H1 (cell line): ENCODE measurements at regions not wholly inside any gene's neighbourhood (a gene's known extent, or its start where the extent isn't known, plus 50 kb on each side); places are given as distances from the start of the nearest gene placed in this dataset.

Experiments used
- CHD2 ChIP-seq: IDR thresholded peaks from 2 replicates; pipeline ENCODE4 v1.6.1; 2012; ENCODE audit warnings: low read length, improper control_type of control experiment
- HDAC2 ChIP-seq, 2 experiments: fragments of 300-600 bp in 1 of 2; sonication (generic) in 1 of 2; IDR thresholded peaks; 2 replicates each; pipeline ENCODE4 v1.6.1; 2011 to 2012; ENCODE audit warnings: low read depth in 2 of 2, low read length in 2 of 2, mild to moderate bottlenecking in 2 of 2, moderate library complexity in 2 of 2, borderline replicate concordance in 1 of 2, inconsistent platforms in 1 of 2
- POLR2A ChIP-seq, 2 experiments: IDR thresholded peaks; 1 replicate in 1 of 2; 2 replicates in 1 of 2; pipeline ENCODE4 v1.6.1; 2011; ENCODE audit warnings: low read depth in 2 of 2, low read length in 2 of 2, mild to moderate bottlenecking in 2 of 2; ENCODE audit errors: control extremely low read depth in 1 of 2
- TF ChIP-seq, protein P1 (sequence below), 3 experiments: IDR thresholded peaks; 1 replicate in 2 of 3; 2 replicates in 1 of 3; pipeline versions ENCODE4 v1.5.1 to v1.6.1; 2011; ENCODE audit warnings: low read length in 3 of 3, mild to moderate bottlenecking in 3 of 3, inconsistent platforms in 2 of 3, low read depth in 1 of 3, moderate library complexity in 1 of 3; ENCODE audit not compliant: insufficient read depth in 1 of 3; ENCODE audit errors: control extremely low read depth in 1 of 3
- TF ChIP-seq, protein P2 (sequence below): IDR thresholded peaks from 2 replicates; pipeline ENCODE4 v1.6.1; 2011; ENCODE audit warnings: low read length, improper control_type of control experiment

DNA sequence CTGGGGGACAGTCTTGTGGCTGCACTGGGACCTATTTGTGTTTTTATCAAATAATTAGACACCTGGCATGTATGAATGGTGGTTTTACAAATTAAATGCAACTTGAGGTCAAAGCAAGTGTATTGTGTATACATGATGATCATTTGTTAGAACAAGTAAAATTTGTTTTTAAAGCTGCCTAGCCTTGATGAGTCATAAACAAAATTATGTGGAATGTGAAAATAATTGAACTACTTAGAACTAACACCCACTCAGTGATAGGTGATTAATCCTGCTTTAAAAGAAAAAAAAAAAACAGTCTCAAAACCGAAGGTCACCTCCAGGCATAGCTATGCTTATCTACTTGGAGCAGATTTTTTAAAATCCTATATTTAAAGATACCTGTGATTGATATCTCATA, 770.3 kb upstream of the SLITRK5 start:
- TF ChIP-seq, protein P1, sequence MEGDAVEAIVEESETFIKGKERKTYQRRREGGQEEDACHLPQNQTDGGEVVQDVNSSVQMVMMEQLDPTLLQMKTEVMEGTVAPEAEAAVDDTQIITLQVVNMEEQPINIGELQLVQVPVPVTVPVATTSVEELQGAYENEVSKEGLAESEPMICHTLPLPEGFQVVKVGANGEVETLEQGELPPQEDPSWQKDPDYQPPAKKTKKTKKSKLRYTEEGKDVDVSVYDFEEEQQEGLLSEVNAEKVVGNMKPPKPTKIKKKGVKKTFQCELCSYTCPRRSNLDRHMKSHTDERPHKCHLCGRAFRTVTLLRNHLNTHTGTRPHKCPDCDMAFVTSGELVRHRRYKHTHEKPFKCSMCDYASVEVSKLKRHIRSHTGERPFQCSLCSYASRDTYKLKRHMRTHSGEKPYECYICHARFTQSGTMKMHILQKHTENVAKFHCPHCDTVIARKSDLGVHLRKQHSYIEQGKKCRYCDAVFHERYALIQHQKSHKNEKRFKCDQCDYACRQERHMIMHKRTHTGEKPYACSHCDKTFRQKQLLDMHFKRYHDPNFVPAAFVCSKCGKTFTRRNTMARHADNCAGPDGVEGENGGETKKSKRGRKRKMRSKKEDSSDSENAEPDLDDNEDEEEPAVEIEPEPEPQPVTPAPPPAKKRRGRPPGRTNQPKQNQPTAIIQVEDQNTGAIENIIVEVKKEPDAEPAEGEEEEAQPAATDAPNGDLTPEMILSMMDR (IDR thresholded peaks at IDR 0.05; ENCODE audit: control extremely low read depth in 1 of 3, insufficient read depth in 1 of 3, low read depth in 1 of 3, low read length in 3 of 3), result no peak
- TF ChIP-seq HDAC2 (IDR thresholded peaks at IDR 0.05; ENCODE audit: borderline replicate concordance in 1 of 2, low read depth in 2 of 2, low read length in 2 of 2), result no peak
- no peak for TF ChIP-seq CHD2
- TF ChIP-seq POLR2A (IDR thresholded peaks at IDR 0.05; ENCODE audit: control extremely low read depth in 1 of 2, low read depth in 2 of 2, low read length in 2 of 2), result no peak
- TF ChIP-seq, protein P2, sequence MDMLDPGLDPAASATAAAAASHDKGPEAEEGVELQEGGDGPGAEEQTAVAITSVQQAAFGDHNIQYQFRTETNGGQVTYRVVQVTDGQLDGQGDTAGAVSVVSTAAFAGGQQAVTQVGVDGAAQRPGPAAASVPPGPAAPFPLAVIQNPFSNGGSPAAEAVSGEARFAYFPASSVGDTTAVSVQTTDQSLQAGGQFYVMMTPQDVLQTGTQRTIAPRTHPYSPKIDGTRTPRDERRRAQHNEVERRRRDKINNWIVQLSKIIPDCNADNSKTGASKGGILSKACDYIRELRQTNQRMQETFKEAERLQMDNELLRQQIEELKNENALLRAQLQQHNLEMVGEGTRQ, result no peak
